PFSK-1 (cell line): ENCODE measurements at regions not wholly inside any gene's neighbourhood (a gene's known extent, or its start where the extent isn't known, plus 50 kb on each side); places are given as distances from the start of the nearest gene placed in this dataset.

Experiments used
- FOXP2 ChIP-seq: optimal IDR thresholded peaks from 2 replicates; pipeline ENCODE3; 2011; ENCODE audit warnings: borderline replicate concordance, control low read depth, inconsistent platforms; ENCODE audit not compliant: insufficient read depth; ENCODE audit errors: extremely low read length, extremely low read depth
- POLR2AphosphoS5 ChIP-seq: IDR thresholded peaks from 2 replicates; pipeline ENCODE4 v1.6.1; 2012; ENCODE audit warnings: low read depth, mild to moderate bottlenecking, control low read depth, low read length, moderate library complexity
- REST ChIP-seq, 2 experiments: IDR thresholded peaks; 2 replicates each; pipeline versions ENCODE4 v1.6.1 to v1.8.0; 2011 to 2012; ENCODE audit warnings: low read depth in 2 of 2, low read length in 2 of 2, control low read depth in 1 of 2, inconsistent platforms in 1 of 2, mild to moderate bottlenecking in 1 of 2, moderate library complexity in 1 of 2; ENCODE audit not compliant: insufficient read depth in 1 of 2
- TAF1 ChIP-seq: IDR thresholded peaks from 2 replicates; pipeline ENCODE4 v1.6.1; 2012; ENCODE audit warnings: low read length, control low read depth, borderline replicate concordance; ENCODE audit not compliant: insufficient read depth

- TF ChIP-seq TAF1 (no peak), POLR2AphosphoS5 (no peak), REST (IDR thresholded peaks at IDR 0.05; ENCODE audit: insufficient read depth in 1 of 2, low read depth in 2 of 2, low read length in 2 of 2) (no peak), FOXP2 (no peak)
Measured at GRCh38 chr6:155880900-155881299, 425.3 kb upstream of the NOX3 start.
